H9 (cell line): ENCODE measurements at regions not wholly inside any gene's neighbourhood (a gene's known extent, or its start where the extent isn't known, plus 50 kb on each side); places are given as distances from the start of the nearest gene placed in this dataset.

ENCODE experiments used
- DNase-seq: peaks from one replicate; pipeline ENCODE4 v3.0.0-alpha.2; 2017
- H2AFZ ChIP-seq: one replicate; pipeline ENCODE4 v1.6.1; 2013; ENCODE audit warnings: mild to moderate bottlenecking, low read length, control low read depth, moderate library complexity
- H2AK5ac ChIP-seq: 2 replicates; pipeline ENCODE4 v1.6.1; 2013; ENCODE audit warnings: low read length, control low read depth, mixed read lengths; ENCODE audit not compliant: insufficient read length
- H2BK120ac ChIP-seq: one replicate; pipeline ENCODE4 v1.6.1; 2013; ENCODE audit warnings: low read depth, mild to moderate bottlenecking, low read length, control low read depth, inconsistent platforms; ENCODE audit not compliant: poor library complexity, severe bottlenecking
- H2BK12ac ChIP-seq: 2 replicates; pipeline ENCODE4 v1.6.1; 2013; ENCODE audit warnings: low read length, control low read depth, mixed read lengths, low read depth; ENCODE audit not compliant: insufficient read length
- H2BK15ac ChIP-seq: 2 replicates; pipeline ENCODE4 v1.6.1; 2013; ENCODE audit warnings: low read depth, low read length, control low read depth
- H2BK20ac ChIP-seq: one replicate; pipeline ENCODE4 v1.6.1; 2013; ENCODE audit warnings: low read depth, mild to moderate bottlenecking, low read length, control low read depth, inconsistent platforms; ENCODE audit not compliant: poor library complexity, severe bottlenecking
- H2BK5ac ChIP-seq: 2 replicates; pipeline ENCODE4 v1.6.1; 2013; ENCODE audit warnings: low read length, control low read depth, mixed read lengths; ENCODE audit not compliant: insufficient read length
- H3K14ac ChIP-seq: 2 replicates; pipeline ENCODE4 v1.6.1; 2013; ENCODE audit warnings: low read length, control low read depth; ENCODE audit not compliant: insufficient read depth
- H3K18ac ChIP-seq: 2 replicates; pipeline ENCODE4 v1.6.1; 2013; ENCODE audit warnings: low read depth, mild to moderate bottlenecking, mixed read lengths, low read length, control low read depth; ENCODE audit not compliant: insufficient read length
- H3K23ac ChIP-seq: 2 replicates; pipeline ENCODE4 v1.6.1; 2013; ENCODE audit warnings: low read length, control low read depth, mixed read lengths, low read depth; ENCODE audit not compliant: insufficient read length
- H3K23me2 ChIP-seq: 2 replicates; pipeline ENCODE4 v1.6.1; 2013; ENCODE audit warnings: low read depth, mild to moderate bottlenecking, mixed read lengths, low read length, control low read depth; ENCODE audit not compliant: insufficient read length, poor library complexity, severe bottlenecking
- H3K27ac ChIP-seq: 2 replicates; pipeline ENCODE4 v1.5.1; 2013; ENCODE audit warnings: low read length, control low read depth, mixed read lengths, low read depth; ENCODE audit not compliant: insufficient read length
- H3K27me3 ChIP-seq: 2 replicates; pipeline ENCODE4 v1.6.1; 2013; ENCODE audit warnings: low read length, control low read depth, inconsistent platforms; ENCODE audit not compliant: insufficient read depth
- H3K4ac ChIP-seq: 2 replicates; pipeline ENCODE4 v1.6.1; 2013; ENCODE audit warnings: low read depth, mild to moderate bottlenecking, control low read depth, inconsistent platforms, low read length, moderate library complexity
- H3K4me1 ChIP-seq: 2 replicates; pipeline ENCODE4 v1.6.1; 2013; ENCODE audit warnings: low read length, control low read depth, inconsistent platforms; ENCODE audit not compliant: insufficient read depth
- H3K4me2 ChIP-seq: 2 replicates; pipeline ENCODE4 v1.6.1; 2013; ENCODE audit warnings: low read length, control low read depth, mixed read lengths; ENCODE audit not compliant: insufficient read length, insufficient read depth
- H3K56ac ChIP-seq: 2 replicates; pipeline ENCODE4 v1.6.1; 2013; ENCODE audit warnings: low read depth, mild to moderate bottlenecking, mixed read lengths, low read length, control low read depth; ENCODE audit not compliant: insufficient read length
- H3K79me1 ChIP-seq: 2 replicates; pipeline ENCODE4 v1.6.1; 2013; ENCODE audit warnings: low read depth, mild to moderate bottlenecking, moderate library complexity, low read length, control low read depth, inconsistent platforms; ENCODE audit not compliant: insufficient read depth, poor library complexity, severe bottlenecking
- H3K79me2 ChIP-seq: 2 replicates; pipeline ENCODE4 v1.6.1; 2013; ENCODE audit warnings: low read length, control low read depth, inconsistent platforms; ENCODE audit not compliant: insufficient read depth
- H3K9ac ChIP-seq: 2 replicates; pipeline ENCODE4 v1.6.1; 2013; ENCODE audit warnings: low read length, control low read depth, mixed read lengths; ENCODE audit not compliant: insufficient read length; ENCODE audit errors: extremely low read depth
- H3K9me3 ChIP-seq: one replicate; pipeline ENCODE4 v1.6.1; 2013; ENCODE audit warnings: low read depth, low read length, inconsistent platforms; ENCODE audit not compliant: control insufficient read depth
- H3T11ph ChIP-seq: one replicate; pipeline ENCODE4 v1.6.1; 2013; ENCODE audit warnings: mild to moderate bottlenecking, low read length, control low read depth, inconsistent platforms
- H4K20me1 ChIP-seq: one replicate; pipeline ENCODE4 v1.6.1; 2013; ENCODE audit not compliant: control insufficient read depth, insufficient read length, insufficient read depth
- H4K5ac ChIP-seq: 2 replicates; pipeline ENCODE4 v1.6.1; 2013; ENCODE audit warnings: low read depth, mild to moderate bottlenecking, mixed read lengths, low read length, control low read depth; ENCODE audit not compliant: insufficient read length
- H4K8ac ChIP-seq: replicated peaks from 2 replicates; pipeline ENCODE4 v1.6.1; 2013; ENCODE audit warnings: low read length, control low read depth, mixed read lengths, low read depth; ENCODE audit not compliant: insufficient read length
- H4K91ac ChIP-seq: 2 replicates; pipeline ENCODE4 v1.6.1; 2013; ENCODE audit warnings: low read depth, mild to moderate bottlenecking, moderate library complexity, mixed read lengths, low read length, control low read depth; ENCODE audit not compliant: insufficient read length
- H3K27ac Mint-ChIP-seq, 3 experiments: 2 replicates in 2 of 3; 3 replicates in 1 of 3; pipeline ENCODE4 v1.8.0; 2020 to 2021; ENCODE audit warnings: mixed read lengths in 3 of 3, mild to moderate bottlenecking in 1 of 3, moderate library complexity in 1 of 3
- H3K27me3 Mint-ChIP-seq: 2 replicates; pipeline ENCODE4 v1.8.0; 2021; ENCODE audit warnings: low read depth, mild to moderate bottlenecking, moderate library complexity, mixed read lengths
- H3K36me3 Mint-ChIP-seq, 3 experiments: 2 replicates in 2 of 3; 3 replicates in 1 of 3; pipeline ENCODE4 v1.8.0; 2020 to 2021; ENCODE audit warnings: low read depth in 3 of 3, mixed read lengths in 3 of 3; ENCODE audit not compliant: insufficient read depth in 1 of 3
- H3K4me1 Mint-ChIP-seq, 2 experiments: 2 replicates each; pipeline ENCODE4 v1.8.0; 2020; ENCODE audit warnings: mixed read lengths in 2 of 2
- H3K4me3 Mint-ChIP-seq, 2 experiments: 2 replicates in 1 of 2; 3 replicates in 1 of 2; pipeline ENCODE4 v1.8.0; 2020 to 2021; ENCODE audit warnings: mild to moderate bottlenecking in 2 of 2, mixed read lengths in 2 of 2, moderate library complexity in 1 of 2
- H3K9me3 Mint-ChIP-seq, 2 experiments: 2 replicates in 1 of 2; 3 replicates in 1 of 2; pipeline ENCODE4 v1.8.0; 2020; ENCODE audit warnings: mild to moderate bottlenecking in 2 of 2, mixed read lengths in 2 of 2, moderate library complexity in 1 of 2
- WGBS: extraction: QIAGEN DNeasy Blood & Tissue Kit; methylation state at CpG from one replicate; pipeline ENCODE4 v1.1.7; 2013; ENCODE audit warnings: missing lambda C conversion rate, low lambda C conversion rate, mixed read lengths; ENCODE audit not compliant: insufficient read length; ENCODE audit errors: extremely low coverage; 5-methylcytosine and 5-hydroxymethylcytosine counted together
- TF ChIP-seq, protein P1 (sequence below): fragments of 200-600 bp; sonication (generic); conservative IDR thresholded peaks from 3 replicates; pipeline ENCODE4 v1.8.0; 2021; ENCODE audit warnings: antibody characterized with exemption, mild to moderate bottlenecking

DNA sequence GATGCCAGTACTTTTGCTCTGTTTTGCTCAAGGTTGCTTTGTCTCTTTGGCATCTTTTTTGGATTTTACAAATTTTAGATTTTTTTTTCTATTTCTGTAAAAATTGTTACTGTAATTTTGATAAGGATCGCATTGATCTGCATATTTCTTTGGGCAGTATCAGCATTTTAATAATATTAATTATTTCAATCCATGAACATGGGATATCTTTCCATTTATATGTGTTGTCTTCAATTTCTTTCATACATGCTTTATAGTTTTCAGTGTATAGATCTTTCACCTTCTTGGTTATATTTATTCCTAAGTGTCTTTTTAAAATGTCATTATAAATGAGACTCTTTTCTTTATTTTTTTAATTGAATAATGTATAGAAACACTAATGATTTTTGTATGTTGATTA, 301.6 kb upstream of the SEMA3D start:
- TF ChIP-seq, protein P1, sequence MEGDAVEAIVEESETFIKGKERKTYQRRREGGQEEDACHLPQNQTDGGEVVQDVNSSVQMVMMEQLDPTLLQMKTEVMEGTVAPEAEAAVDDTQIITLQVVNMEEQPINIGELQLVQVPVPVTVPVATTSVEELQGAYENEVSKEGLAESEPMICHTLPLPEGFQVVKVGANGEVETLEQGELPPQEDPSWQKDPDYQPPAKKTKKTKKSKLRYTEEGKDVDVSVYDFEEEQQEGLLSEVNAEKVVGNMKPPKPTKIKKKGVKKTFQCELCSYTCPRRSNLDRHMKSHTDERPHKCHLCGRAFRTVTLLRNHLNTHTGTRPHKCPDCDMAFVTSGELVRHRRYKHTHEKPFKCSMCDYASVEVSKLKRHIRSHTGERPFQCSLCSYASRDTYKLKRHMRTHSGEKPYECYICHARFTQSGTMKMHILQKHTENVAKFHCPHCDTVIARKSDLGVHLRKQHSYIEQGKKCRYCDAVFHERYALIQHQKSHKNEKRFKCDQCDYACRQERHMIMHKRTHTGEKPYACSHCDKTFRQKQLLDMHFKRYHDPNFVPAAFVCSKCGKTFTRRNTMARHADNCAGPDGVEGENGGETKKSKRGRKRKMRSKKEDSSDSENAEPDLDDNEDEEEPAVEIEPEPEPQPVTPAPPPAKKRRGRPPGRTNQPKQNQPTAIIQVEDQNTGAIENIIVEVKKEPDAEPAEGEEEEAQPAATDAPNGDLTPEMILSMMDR: no peak
- Histone ChIP-seq H3K23ac (no peak overlapping the region), H2BK20ac (no peak overlapping the region), H3K18ac (no peak overlapping the region), H3K4ac (no peak overlapping the region), H4K8ac (no peak overlapping the region), H3K4me2 (no peak overlapping the region), H3K9me3 (no peaks in the 10 kb centered on the region), H3K27me3 (no peaks in the 10 kb centered on the region), H3K9ac (no peak overlapping the region), H2AK5ac (no peak overlapping the region), H2BK12ac (no peak overlapping the region), H3K4me1 (no peaks in the 10 kb centered on the region), H2BK5ac (no peak overlapping the region), H4K91ac (no peak overlapping the region), H2BK15ac (no peak overlapping the region), H3K56ac (no peak overlapping the region), H4K5ac (no peak overlapping the region), H3K23me2 (no peaks in the 10 kb centered on the region), H3K14ac (no peak overlapping the region), H2AFZ (no peak overlapping the region), H3K79me1 (no peaks in the 10 kb centered on the region), H2BK120ac (no peak overlapping the region), H3K27ac (no peak overlapping the region), H3T11ph (no peak overlapping the region), H4K20me1 (no peaks in the 10 kb centered on the region), H3K79me2 (no peaks in the 10 kb centered on the region)
- no peak overlapping the region for H3K4me3 Mint-ChIP-seq
- no peaks in the 10 kb centered on the region for H3K4me1 Mint-ChIP-seq
- H3K36me3 Mint-ChIP-seq: no peaks in the 10 kb centered on the region
- WGBS: no CpG with 5 or more reads among the region's 1 CpG
- no peak for DNase-seq
- no peaks in the 10 kb centered on the region; a peak in 1 of 5 replicates for H3K9me3 Mint-ChIP-seq
- no peaks in the 10 kb centered on the region for H3K27me3 Mint-ChIP-seq
- H3K27ac Mint-ChIP-seq: no peak overlapping the region
